ENCODE measurements at regions not wholly inside any gene's neighbourhood (a gene's known extent, or its start where the extent isn't known, plus 50 kb on each side); places are given as distances from the start of the nearest gene placed in this dataset.
"Not testable (repeated sequence)": the region's sequence is repeated elsewhere in the genome, so short reads cannot be mapped to it uniquely, and the experiment has no call there.

- no peak for TF ChIP-seq AFF4 (CRISPR knock-in tag; IDR thresholded peaks at IDR 0.05)
Observed at GRCh38 chr5:63400079-63400478, 562.2 kb downstream of the HTR1A start (continued).

- DNase-seq (ENCODE audit: extremely low read depth in 1 of 4, low spot score in 3 of 4) (no peak), FAIRE-seq (no peak), ATAC-seq (no peak)
- WGBS (ENCODE audit: insufficient coverage, low coverage, missing lambda C conversion rate): 0% methylated on average over 1 of the region's 1 CpG
- H4K20me1 ChIP-seq (replicated peaks; ENCODE audit: control insufficient read depth, insufficient read depth, low read length): no peaks in the 10 kb centered on the region
- peaks cover 2% of the 10 kb centered on the region; the same call in 1 of the 2 replicates for H3K9me3 ChIP-seq (replicated peaks; ENCODE audit: control insufficient read depth, insufficient read depth, low read depth, low read length)
- H3K4me3 ChIP-seq: no peak overlapping the region
- ChIA-PET POLR2A (no interaction called here), CTCF (ENCODE audit: low intra/inter-chr PET ratio) (no interaction called here)
- no peak overlapping the region for H2AFZ ChIP-seq (ENCODE audit: low read depth, low read length)
- H3K27ac ChIP-seq (ENCODE audit: extremely low read depth, low read depth, low read length): no peak overlapping the region
- no peak overlapping the region for H3K9ac ChIP-seq (ENCODE audit: insufficient read depth in 1 of 2, low read depth in 2 of 2, low read length in 2 of 2)
- no peaks in the 10 kb centered on the region for H3K9me1 ChIP-seq (ENCODE audit: control insufficient read depth, insufficient read depth, low read length)
- TF ChIP-seq NR2C1 (IDR thresholded peaks at IDR 0.05): no peak
- TF ChIP-seq NR2C1 (tag; IDR thresholded peaks at IDR 0.05): no peak
- TF ChIP-seq ZFX (CRISPR knock-in tag; IDR thresholded peaks at IDR 0.05): no peak
- no peak for TF ChIP-seq ZNF3 (CRISPR knock-in tag; IDR thresholded peaks at IDR 0.05)
- no peak for TF ChIP-seq ZNF764 (CRISPR knock-in tag; IDR thresholded peaks at IDR 0.05; ENCODE audit: low read depth)
- no peak for TF ChIP-seq ZNF277 (CRISPR knock-in tag; IDR thresholded peaks at IDR 0.05; ENCODE audit: borderline replicate concordance)
- no peak for TF ChIP-seq KDM5B (IDR thresholded peaks at IDR 0.05; ENCODE audit: insufficient replicate concordance, low read depth, low read length)
- TF ChIP-seq ZNF717 (CRISPR knock-in tag; IDR thresholded peaks at IDR 0.05): no peak
- no peaks in the 10 kb centered on the region for H3K4me1 ChIP-seq (replicated peaks in 1 of 2; ENCODE audit: control insufficient read depth in 2 of 2, insufficient read depth in 2 of 2, low read length in 2 of 2)
- no peaks in the 10 kb centered on the region for H3K79me2 ChIP-seq (ENCODE audit: control insufficient read depth, insufficient read depth, low read length)
- no TSS peak for BruUV-seq (replicated peaks)
- in situ Hi-C loops (cut with MboI): no loop called here
- no peaks in the 10 kb centered on the region for H3K27me3 ChIP-seq (ENCODE audit: control insufficient read depth in 2 of 2, insufficient read depth in 2 of 2, low read length in 2 of 2)
- intact Hi-C loops (cut with micrococcal nuclease): no loop called here
- no peaks in the 10 kb centered on the region for H3K36me3 ChIP-seq (ENCODE audit: control insufficient read depth, insufficient read depth, low read length)
- no peak overlapping the region for H3K4me2 ChIP-seq (ENCODE audit: insufficient read depth, low read length)
Observed at GRCh38 chr5:63398346-63398745, 563.9 kb downstream of the HTR1A start.

GRCh38 chr5:63388188-63388587 lies 574.1 kb downstream of the HTR1A start:
- H2AFZ ChIP-seq (ENCODE audit: low read depth, low read length); DNase-seq (ENCODE audit: extremely low read depth in 1 of 4, low spot score in 3 of 4); H3K9ac ChIP-seq (ENCODE audit: insufficient read depth in 1 of 2, low read depth in 2 of 2, low read length in 2 of 2); H3K36me3 ChIP-seq (ENCODE audit: control insufficient read depth, insufficient read depth, low read length); H3K9me1 ChIP-seq (ENCODE audit: control insufficient read depth, insufficient read depth, low read length); in situ Hi-C loops (cut with MboI); ATAC-seq; H3K4me3 ChIP-seq; H3K9me3 ChIP-seq (replicated peaks; ENCODE audit: control insufficient read depth, insufficient read depth, low read depth, low read length); H4K20me1 ChIP-seq (replicated peaks; ENCODE audit: control insufficient read depth, insufficient read depth, low read length); H3K27me3 ChIP-seq (ENCODE audit: control insufficient read depth in 2 of 2, insufficient read depth in 2 of 2, low read length in 2 of 2); H3K79me2 ChIP-seq (ENCODE audit: control insufficient read depth, insufficient read depth, low read length); FAIRE-seq; H3K4me1 ChIP-seq (replicated peaks in 1 of 2; ENCODE audit: control insufficient read depth in 2 of 2, insufficient read depth in 2 of 2, low read length in 2 of 2); BruUV-seq (replicated peaks); H3K4me2 ChIP-seq (ENCODE audit: insufficient read depth, low read length); H3K27ac ChIP-seq (ENCODE audit: extremely low read depth, low read depth, low read length); CTCF ChIA-PET (ENCODE audit: low intra/inter-chr PET ratio); POLR2A ChIA-PET; intact Hi-C loops (cut with micrococcal nuclease): not testable (repeated sequence)
- WGBS (ENCODE audit: insufficient coverage, low coverage, missing lambda C conversion rate): 7% methylated on average over 4 of the region's 5 CpGs

All from K562 (cell line).